Stimulated activated effector memory CD8-positive, alpha-beta T cell treated with anti-CD3 and anti-CD28 coated beads, Interleukin-12 subunit alpha, Interleukin-12 subunit beta, amount 100 ng/mL, for 72 hours (primary cell): ENCODE measurements at regions not wholly inside any gene's neighbourhood (a gene's known extent, or its start where the extent isn't known, plus 50 kb on each side); places are given as distances from the start of the nearest gene placed in this dataset.

Experiments used
- ATAC-seq: fragments of 150-1000 bp; cut with Tn5 transposase; 2 replicates; pipeline ENCODE4 v1.10.0; 2021
- DNase-seq, 2 donors: peaks; one replicate each; pipeline ENCODE4 v3.0.0; 2021 to 2022; ENCODE audit warnings: low spot score in 2 of 2
- H3K27ac Mint-ChIP-seq: one replicate; pipeline ENCODE4 v1.8.0; 2022; ENCODE audit warnings: mild to moderate bottlenecking, mixed read lengths
- H3K36me3 Mint-ChIP-seq: one replicate; pipeline ENCODE4 v1.8.0; 2022; ENCODE audit warnings: mild to moderate bottlenecking, mixed read lengths
- H3K4me1 Mint-ChIP-seq: one replicate; pipeline ENCODE4 v1.8.0; 2022; ENCODE audit warnings: mixed read lengths
- H3K4me3 Mint-ChIP-seq: one replicate; pipeline ENCODE4 v1.8.0; 2022; ENCODE audit warnings: mild to moderate bottlenecking, mixed read lengths
- H3K9me3 Mint-ChIP-seq: one replicate; pipeline ENCODE4 v1.8.0; 2022; ENCODE audit warnings: mixed read lengths

- ATAC-seq (no peak), DNase-seq (no peak)
- Mint-ChIP-seq H3K4me1 (peaks cover 8% of the 10 kb centered on the region), H3K36me3 (no peaks in the 10 kb centered on the region), H3K9me3 (no peaks in the 10 kb centered on the region), H3K27ac (no peak overlapping the region), H3K4me3 (no peak overlapping the region)
Observed at GRCh38 chr7:22589641-22590201, 89.7 kb upstream of the STEAP1B start.

GRCh38 chr7:22588351-22588750 lies 88.4 kb upstream of the STEAP1B start:
- no peak overlapping the region for H3K27ac Mint-ChIP-seq
- ATAC-seq (no peak), DNase-seq (no peak)
- H3K9me3 Mint-ChIP-seq: no peaks in the 10 kb centered on the region
- H3K4me1 Mint-ChIP-seq: peaks cover 8% of the 10 kb centered on the region
- no peak overlapping the region for H3K4me3 Mint-ChIP-seq
- H3K36me3 Mint-ChIP-seq: no peaks in the 10 kb centered on the region

- Mint-ChIP-seq H3K4me3 (no peak overlapping the region), H3K9me3 (no peaks in the 10 kb centered on the region), H3K4me1 (peaks cover 8% of the 10 kb centered on the region), H3K36me3 (no peaks in the 10 kb centered on the region), H3K27ac (peak overlapping the region; percentile 54)
- DNase-seq (no peak), ATAC-seq (peak; percentile 60)
Observed at GRCh38 chr7:22587322-22587721, 87.3 kb upstream of the STEAP1B start.

GRCh38 chr7:22586786-22587140 lies 86.8 kb upstream of the STEAP1B start:
- peaks cover 8% of the 10 kb centered on the region for H3K4me1 Mint-ChIP-seq
- no peak for DNase-seq
- no peaks in the 10 kb centered on the region for H3K9me3 Mint-ChIP-seq
- peak overlapping the region; percentile 54 for H3K27ac Mint-ChIP-seq
- ATAC-seq: no peak
- H3K36me3 Mint-ChIP-seq: no peaks in the 10 kb centered on the region
- H3K4me3 Mint-ChIP-seq: no peak overlapping the region

- Mint-ChIP-seq H3K4me3 (no peak overlapping the region), H3K9me3 (no peaks in the 10 kb centered on the region), H3K4me1 (peaks cover 8% of the 10 kb centered on the region), H3K27ac (no peak overlapping the region), H3K36me3 (no peaks in the 10 kb centered on the region)
- ATAC-seq: peak; percentile 27
- DNase-seq: no peak
Observed at GRCh38 chr7:22586101-22586785, 86.3 kb upstream of the STEAP1B start.

GRCh38 chr7:22584179-22584578 lies 84.2 kb upstream of the STEAP1B start:
- Mint-ChIP-seq H3K36me3 (no peaks in the 10 kb centered on the region), H3K4me3 (no peak overlapping the region), H3K4me1 (peaks cover 8% of the 10 kb centered on the region), H3K27ac (no peak overlapping the region), H3K9me3 (no peaks in the 10 kb centered on the region)
- ATAC-seq: no peak
- no peak for DNase-seq

GRCh38 chr7:22582863-22583622 lies 83.1 kb upstream of the STEAP1B start:
- peaks cover 8% of the 10 kb centered on the region for H3K4me1 Mint-ChIP-seq
- DNase-seq (no peak), ATAC-seq (no peak)
- no peaks in the 10 kb centered on the region for H3K36me3 Mint-ChIP-seq
- H3K9me3 Mint-ChIP-seq: no peaks in the 10 kb centered on the region
- H3K4me3 Mint-ChIP-seq: no peak overlapping the region
- H3K27ac Mint-ChIP-seq: no peak overlapping the region

- no peaks in the 10 kb centered on the region for H3K4me1 Mint-ChIP-seq
- H3K4me3 Mint-ChIP-seq: no peak overlapping the region
- no peak for DNase-seq
- H3K27ac Mint-ChIP-seq: no peak overlapping the region
- ATAC-seq: peak; percentile 36
- H3K9me3 Mint-ChIP-seq: no peaks in the 10 kb centered on the region
- H3K36me3 Mint-ChIP-seq: no peaks in the 10 kb centered on the region
Observed at GRCh38 chr7:22581099-22581498, 81.1 kb upstream of the STEAP1B start.

GRCh38 chr7:22579961-22580360 lies 80.0 kb upstream of the STEAP1B start:
- no peak overlapping the region for H3K4me3 Mint-ChIP-seq
- H3K36me3 Mint-ChIP-seq: no peaks in the 10 kb centered on the region
- no peak for ATAC-seq
- no peaks in the 10 kb centered on the region for H3K4me1 Mint-ChIP-seq
- no peak overlapping the region for H3K27ac Mint-ChIP-seq
- no peaks in the 10 kb centered on the region for H3K9me3 Mint-ChIP-seq
- DNase-seq: no peak

- no peak for ATAC-seq
- no peaks in the 10 kb centered on the region for H3K9me3 Mint-ChIP-seq
- no peaks in the 10 kb centered on the region for H3K36me3 Mint-ChIP-seq
- H3K4me3 Mint-ChIP-seq: no peak overlapping the region
- no peaks in the 10 kb centered on the region for H3K4me1 Mint-ChIP-seq
- no peak for DNase-seq
- H3K27ac Mint-ChIP-seq: no peak overlapping the region
Observed at GRCh38 chr7:22578007-22578733, 78.2 kb upstream of the STEAP1B start.

- Mint-ChIP-seq H3K27ac (no peak overlapping the region), H3K4me1 (no peaks in the 10 kb centered on the region), H3K36me3 (no peaks in the 10 kb centered on the region), H3K9me3 (no peaks in the 10 kb centered on the region), H3K4me3 (no peak overlapping the region)
- ATAC-seq (no peak), DNase-seq (no peak)
Observed at GRCh38 chr7:22577470-22578001, 77.5 kb upstream of the STEAP1B start.

- DNase-seq (no peak), ATAC-seq (no peak)
- H3K27ac Mint-ChIP-seq: no peak overlapping the region
- H3K4me3 Mint-ChIP-seq: no peak overlapping the region
- H3K36me3 Mint-ChIP-seq: no peaks in the 10 kb centered on the region
- H3K9me3 Mint-ChIP-seq: no peaks in the 10 kb centered on the region
- no peaks in the 10 kb centered on the region for H3K4me1 Mint-ChIP-seq
Observed at GRCh38 chr7:22576612-22577469, 76.9 kb upstream of the STEAP1B start.

- Mint-ChIP-seq H3K4me3 (no peak overlapping the region), H3K9me3 (no peaks in the 10 kb centered on the region), H3K36me3 (no peaks in the 10 kb centered on the region), H3K27ac (no peak overlapping the region), H3K4me1 (no peaks in the 10 kb centered on the region)
- DNase-seq (no peak), ATAC-seq (no peak)
Observed at GRCh38 chr7:22574754-22575520, 74.9 kb upstream of the STEAP1B start.

- no peak overlapping the region for H3K27ac Mint-ChIP-seq
- no peaks in the 10 kb centered on the region for H3K4me1 Mint-ChIP-seq
- H3K4me3 Mint-ChIP-seq: no peak overlapping the region
- no peaks in the 10 kb centered on the region for H3K36me3 Mint-ChIP-seq
- DNase-seq (no peak), ATAC-seq (no peak)
- H3K9me3 Mint-ChIP-seq: no peaks in the 10 kb centered on the region
Observed at GRCh38 chr7:22572937-22573336, 72.9 kb upstream of the STEAP1B start.
